ENCODE measurements at regions not wholly inside any gene's neighbourhood (a gene's known extent, or its start where the extent isn't known, plus 50 kb on each side); places are given as distances from the start of the nearest gene placed in this dataset.

DNA sequence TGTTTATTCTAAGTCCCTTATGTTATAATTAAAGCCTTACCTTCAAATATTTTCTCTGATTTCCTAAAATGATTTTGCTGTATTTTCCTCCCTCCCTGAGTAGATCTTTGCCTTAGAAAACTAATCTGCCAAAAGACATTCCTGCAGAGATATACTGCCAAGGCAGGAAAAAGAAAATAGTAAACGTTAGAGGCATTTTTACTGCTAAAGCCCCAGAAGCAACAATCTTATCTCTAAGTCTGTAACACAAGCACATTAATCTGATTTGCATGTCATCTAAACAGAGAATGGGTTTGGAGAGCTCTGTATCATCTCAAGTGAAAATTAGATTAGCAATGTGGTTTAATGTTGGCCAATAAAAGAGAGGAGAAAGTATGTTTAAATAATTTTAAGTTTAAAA, 847.7 kb downstream of the MAT2B start:
- Histone ChIP-seq H3K9me3 (ENCODE audit: low read length) (no peaks in the 10 kb centered on the region), H3K79me2 (ENCODE audit: insufficient read depth, low read length) (no peaks in the 10 kb centered on the region), H2AFZ (ENCODE audit: low read length) (no peak overlapping the region), H3K9ac (ENCODE audit: low read length) (no peak overlapping the region), H3K4me3 (ENCODE audit: low read depth, low read length, poor library complexity, severe bottlenecking) (no peak overlapping the region), H3F3A (ENCODE audit: insufficient read depth, low read length) (no peaks in the 10 kb centered on the region), H4K20me1 (ENCODE audit: insufficient read depth, low read length) (no peaks in the 10 kb centered on the region), H3K27me3 (ENCODE audit: insufficient read depth, low read length) (no peaks in the 10 kb centered on the region), H3K9me2 (ENCODE audit: low read depth, low read length) (no peaks in the 10 kb centered on the region), H3K27ac (ENCODE audit: low read depth, low read length, poor library complexity, severe bottlenecking) (no peak overlapping the region), H3K36me3 (ENCODE audit: insufficient read depth, low read length) (no peaks in the 10 kb centered on the region), H3K4me2 (ENCODE audit: low read length) (no peak overlapping the region), H3K4me1 (ENCODE audit: insufficient read depth, low read length, severe bottlenecking) (no peaks in the 10 kb centered on the region)
- no peak for TF ChIP-seq EZH2 (IDR thresholded peaks at IDR 0.05; ENCODE audit: borderline replicate concordance, low read length)
- TF ChIP-seq CTCF (IDR thresholded peaks at IDR 0.05; ENCODE audit: low read length) = no peak

- Histone ChIP-seq H3K79me2 (ENCODE audit: insufficient read depth, low read length) (no peaks in the 10 kb centered on the region), H3K36me3 (ENCODE audit: insufficient read depth, low read length) (no peaks in the 10 kb centered on the region), H3K9me2 (ENCODE audit: low read depth, low read length) (no peaks in the 10 kb centered on the region), H3K4me3 (ENCODE audit: low read depth, low read length, poor library complexity, severe bottlenecking) (no peak overlapping the region), H3K9ac (ENCODE audit: low read length) (no peak overlapping the region), H3K4me2 (ENCODE audit: low read length) (no peak overlapping the region), H3K9me3 (ENCODE audit: low read length) (no peaks in the 10 kb centered on the region), H2AFZ (ENCODE audit: low read length) (no peak overlapping the region), H3F3A (ENCODE audit: insufficient read depth, low read length) (no peaks in the 10 kb centered on the region), H3K27ac (ENCODE audit: low read depth, low read length, poor library complexity, severe bottlenecking) (no peak overlapping the region), H3K27me3 (ENCODE audit: insufficient read depth, low read length) (no peaks in the 10 kb centered on the region), H4K20me1 (ENCODE audit: insufficient read depth, low read length) (no peaks in the 10 kb centered on the region), H3K4me1 (ENCODE audit: insufficient read depth, low read length, severe bottlenecking) (no peaks in the 10 kb centered on the region)
- TF ChIP-seq CTCF (IDR thresholded peaks at IDR 0.05; ENCODE audit: low read length) (no peak), EZH2 (IDR thresholded peaks at IDR 0.05; ENCODE audit: borderline replicate concordance, low read length) (no peak)
These were observed 848.8 kb downstream of the MAT2B start for GRCh38 chr5:164354139-164354751.

DNA sequence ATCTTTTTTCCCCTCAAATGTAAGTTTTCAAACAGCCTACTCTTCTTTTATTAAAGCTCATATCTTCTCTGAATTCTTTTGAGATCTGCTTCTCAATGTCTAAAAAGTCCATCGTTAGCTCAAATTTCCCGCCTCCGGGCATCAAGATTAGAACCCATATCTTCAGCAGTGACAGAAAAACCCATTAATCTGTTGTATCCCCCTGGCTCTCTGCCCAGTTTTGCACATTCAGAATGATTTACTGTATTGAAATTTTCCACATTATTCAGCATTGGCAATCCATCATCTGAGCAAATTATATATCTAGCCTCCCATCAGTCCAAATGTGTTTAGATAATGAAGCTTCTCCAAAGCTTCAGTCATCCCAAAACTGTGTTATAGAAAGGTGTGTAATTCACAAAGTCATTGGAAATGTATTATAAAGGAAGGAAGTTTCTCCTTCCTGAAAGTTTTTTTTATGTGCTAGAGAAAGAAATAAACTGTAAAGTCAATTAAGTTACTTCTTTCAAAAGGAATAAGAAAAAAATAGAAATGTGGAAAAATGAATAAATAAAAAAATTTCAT, 849.9 kb downstream of the MAT2B start:
- H3K4me3 ChIP-seq (ENCODE audit: low read depth, low read length, poor library complexity, severe bottlenecking) = no peak overlapping the region
- H3K27ac ChIP-seq (ENCODE audit: low read depth, low read length, poor library complexity, severe bottlenecking) = no peak overlapping the region
- H3K4me2 ChIP-seq (ENCODE audit: low read length) = no peak overlapping the region
- H3K79me2 ChIP-seq (ENCODE audit: insufficient read depth, low read length) = no peaks in the 10 kb centered on the region
- no peaks in the 10 kb centered on the region for H3K9me2 ChIP-seq (ENCODE audit: low read depth, low read length)
- H3K9ac ChIP-seq (ENCODE audit: low read length) = no peak overlapping the region
- no peaks in the 10 kb centered on the region for H3F3A ChIP-seq (ENCODE audit: insufficient read depth, low read length)
- no peaks in the 10 kb centered on the region for H3K36me3 ChIP-seq (ENCODE audit: insufficient read depth, low read length)
- H3K9me3 ChIP-seq (ENCODE audit: low read length) = no peaks in the 10 kb centered on the region
- TF ChIP-seq CTCF (IDR thresholded peaks at IDR 0.05; ENCODE audit: low read length) (no peak), EZH2 (IDR thresholded peaks at IDR 0.05; ENCODE audit: borderline replicate concordance, low read length) (no peak)
- H4K20me1 ChIP-seq (ENCODE audit: insufficient read depth, low read length) = no peaks in the 10 kb centered on the region
- no peaks in the 10 kb centered on the region for H3K27me3 ChIP-seq (ENCODE audit: insufficient read depth, low read length)
- no peak overlapping the region for H2AFZ ChIP-seq (ENCODE audit: low read length)
- no peaks in the 10 kb centered on the region for H3K4me1 ChIP-seq (ENCODE audit: insufficient read depth, low read length, severe bottlenecking)
